Dermis microvascular lymphatic vessel endothelial cell (primary cell): ENCODE measurements at regions not wholly inside any gene's neighbourhood (a gene's known extent, or its start where the extent isn't known, plus 50 kb on each side); places are given as distances from the start of the nearest gene placed in this dataset.
"Not testable (repeated sequence)": the region's sequence is repeated elsewhere in the genome, so short reads cannot be mapped to it uniquely, and the experiment has no call there.

ENCODE experiments used
- DNase-seq, 2 donors: peaks; one replicate each; pipeline versions ENCODE4 v3.0.0 to v3.0.0-alpha.2; 2010; ENCODE audit warnings: low read depth in 2 of 2

GRCh38 chr5:82560561-82560960 lies 282.4 kb upstream of the RPS23 start:
- no peak for DNase-seq

GRCh38 chr5:82551840-82552385 lies 273.8 kb upstream of the RPS23 start:
- no peak for DNase-seq

- DNase-seq: no peak
Observed at GRCh38 chr5:82551192-82551591, 273.0 kb upstream of the RPS23 start.

GRCh38 chr5:82549263-82549662 lies 271.1 kb upstream of the RPS23 start:
- DNase-seq: peak in 1 of 2 donors; percentile 4

GRCh38 chr5:82544004-82544403 lies 265.9 kb upstream of the RPS23 start:
- DNase-seq: no peak

- DNase-seq: no peak
Observed at GRCh38 chr5:82540301-82540700, 262.1 kb upstream of the RPS23 start.

GRCh38 chr5:82538339-82539034 lies 260.3 kb upstream of the RPS23 start:
- DNase-seq: no peak

GRCh38 chr5:82537687-82538306 lies 259.6 kb upstream of the RPS23 start:
- no peak for DNase-seq

GRCh38 chr5:82534986-82535385 lies 256.8 kb upstream of the RPS23 start:
- no peak for DNase-seq

GRCh38 chr5:82532075-82532474 lies 253.9 kb upstream of the RPS23 start:
- DNase-seq: not testable (repeated sequence)

- no peak for DNase-seq
Observed at GRCh38 chr5:82526540-82526939, 248.4 kb upstream of the RPS23 start.

- no peak for DNase-seq
Observed at GRCh38 chr5:82525626-82526025, 247.5 kb upstream of the RPS23 start.

GRCh38 chr5:82523633-82524032 lies 245.5 kb upstream of the RPS23 start:
- peak; percentile 13 to 20 for DNase-seq

- DNase-seq: no peak
Observed at GRCh38 chr5:82522897-82523296, 244.7 kb upstream of the RPS23 start.

GRCh38 chr5:82521431-82522051 lies 243.4 kb upstream of the RPS23 start:
- DNase-seq: no peak

- no peak for DNase-seq
Observed at GRCh38 chr5:82519558-82519957, 241.4 kb upstream of the RPS23 start.

- no peak for DNase-seq
Observed at GRCh38 chr5:82517544-82518075, 239.5 kb upstream of the RPS23 start.

- no peak for DNase-seq
Observed at GRCh38 chr5:82513738-82514137, 235.6 kb upstream of the RPS23 start.

- DNase-seq: no peak
Observed at GRCh38 chr5:82512025-82512424, 233.9 kb upstream of the RPS23 start.

- no peak for DNase-seq
Observed at GRCh38 chr5:82511134-82511533, 233.0 kb upstream of the RPS23 start.

GRCh38 chr5:82509762-82510161 lies 231.6 kb upstream of the RPS23 start:
- DNase-seq: no peak

- DNase-seq: not testable (repeated sequence)
Observed at GRCh38 chr5:82506390-82506789, 228.2 kb upstream of the RPS23 start.
